Thoracic aorta (tissue), 2 donors: ENCODE measurements at regions not wholly inside any gene's neighbourhood (a gene's known extent, or its start where the extent isn't known, plus 50 kb on each side); places are given as distances from the start of the nearest gene placed in this dataset.
"Not testable (repeated sequence)": the region's sequence is repeated elsewhere in the genome, so short reads cannot be mapped to it uniquely, and the experiment has no call there.

Experiments
- ATAC-seq: fragments of 150-250 bp; one replicate; pipeline ENCODE4 v1.8.0; 2017; ENCODE audit warnings: low read depth; ENCODE audit not compliant: insufficient number of reproducible peaks, low FRiP score
- DNase-seq: peaks from one replicate; pipeline ENCODE4 v3.0.0-alpha.2; 2020; ENCODE audit warnings: low spot score
- H3K27ac ChIP-seq, 2 donors: fragments of 200-600 bp; sonication (generic); 1 replicate in 1 of 2; 2 replicates in 1 of 2; pipeline ENCODE4 v1.5.1; 2016; ENCODE audit warnings: mild to moderate bottlenecking in 2 of 2, moderate library complexity in 2 of 2
- H3K27me3 ChIP-seq: fragments of 200-600 bp; sonication (generic); replicated peaks from 2 replicates; pipeline ENCODE4 v1.6.0; 2016; ENCODE audit warnings: mild to moderate bottlenecking; ENCODE audit not compliant: insufficient read depth
- H3K36me3 ChIP-seq: fragments of 200-600 bp; sonication (generic); one replicate; pipeline ENCODE4 v1.5.1; 2016
- H3K4me1 ChIP-seq, 2 donors: fragments of 200-600 bp; sonication (generic); 1 replicate in 1 of 2; 2 replicates in 1 of 2; pipeline versions ENCODE4 v1.5.1 to v1.6.0; 2016; ENCODE audit warnings: low read depth in 2 of 2, mild to moderate bottlenecking in 1 of 2; ENCODE audit not compliant: control insufficient read depth in 1 of 2
- H3K4me3 ChIP-seq: fragments of 200-600 bp; sonication (generic); 2 replicates; pipeline ENCODE4 v1.5.1; 2016; ENCODE audit warnings: mild to moderate bottlenecking
- H3K9me3 ChIP-seq: fragments of 200-600 bp; sonication (generic); 2 replicates; pipeline ENCODE4 v1.5.1; 2016
- CTCF ChIP-seq: fragments of 200-600 bp; sonication (generic); IDR thresholded peaks from one replicate; pipeline ENCODE4 v1.5.1; 2019; ENCODE audit warnings: antibody characterized with exemption

GRCh38 chr10:52387744-52388143 is 73.7 kb downstream of the DKK1 start:
- DNase-seq: no peak
- no peak for TF ChIP-seq CTCF
- Histone ChIP-seq H3K9me3 (no peaks in the 10 kb centered on the region), H3K4me3 (no peak overlapping the region), H3K27ac (no peak overlapping the region), H3K36me3 (no peaks in the 10 kb centered on the region), H3K4me1 (peaks cover 0 to 8% of the 10 kb centered on the region in 2 donors), H3K27me3 (no peaks in the 10 kb centered on the region)
- no peak for ATAC-seq

- Histone ChIP-seq H3K36me3 (no peaks in the 10 kb centered on the region), H3K4me3 (no peak overlapping the region), H3K4me1 (peaks cover 0 to 8% of the 10 kb centered on the region in 2 donors), H3K27ac (no peak overlapping the region), H3K27me3 (no peaks in the 10 kb centered on the region), H3K9me3 (no peaks in the 10 kb centered on the region)
- DNase-seq (no peak), ATAC-seq (no peak)
- TF ChIP-seq CTCF: no peak
These were observed 76.3 kb downstream of the DKK1 start for GRCh38 chr10:52390388-52390787.

GRCh38 chr10:52391927-52392602 is 78.0 kb downstream of the DKK1 start:
- no peak for DNase-seq
- Histone ChIP-seq H3K36me3 (no peaks in the 10 kb centered on the region), H3K27ac (no peak overlapping the region), H3K4me1 (peaks cover 0 to 8% of the 10 kb centered on the region in 2 donors), H3K27me3 (no peaks in the 10 kb centered on the region), H3K9me3 (no peaks in the 10 kb centered on the region), H3K4me3 (no peak overlapping the region)
- TF ChIP-seq CTCF: no peak
- ATAC-seq: no peak

- Histone ChIP-seq H3K9me3 (no peaks in the 10 kb centered on the region), H3K27me3 (no peaks in the 10 kb centered on the region), H3K36me3 (no peaks in the 10 kb centered on the region), H3K4me3 (no peak overlapping the region), H3K4me1 (peaks cover 0 to 8% of the 10 kb centered on the region in 2 donors), H3K27ac (no peak overlapping the region)
- no peak for ATAC-seq
- no peak for DNase-seq
- TF ChIP-seq CTCF: no peak
These were observed 80.2 kb downstream of the DKK1 start for GRCh38 chr10:52394246-52394645.

GRCh38 chr10:52400562-52400961 is 86.5 kb downstream of the DKK1 start:
- no peak for TF ChIP-seq CTCF
- Histone ChIP-seq H3K36me3 (no peaks in the 10 kb centered on the region), H3K4me3 (no peak overlapping the region), H3K27ac (no peak overlapping the region), H3K9me3 (no peaks in the 10 kb centered on the region), H3K4me1 (no peaks in the 10 kb centered on the region), H3K27me3 (no peaks in the 10 kb centered on the region)
- ATAC-seq (no peak), DNase-seq (no peak)

DNA sequence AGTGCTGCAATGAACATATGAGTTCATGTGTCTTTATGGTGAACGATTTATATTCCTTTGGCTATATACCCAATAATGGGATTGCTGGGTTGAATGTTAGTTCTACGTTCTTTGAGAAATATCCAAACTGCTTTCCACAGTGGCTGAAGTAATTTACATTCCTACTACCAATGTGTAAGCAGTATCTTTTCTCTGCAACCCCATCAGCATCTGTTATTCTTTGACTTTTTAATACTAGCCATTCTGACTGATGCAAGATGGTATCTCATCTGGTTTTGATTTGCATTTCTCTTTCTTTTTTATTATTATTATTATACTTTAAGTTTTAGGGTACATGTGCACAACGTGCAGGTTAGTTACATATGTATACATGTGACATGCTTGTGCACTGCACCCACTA is 89.7 kb downstream of the DKK1 start:
- ATAC-seq, H3K36me3 ChIP-seq, H3K27ac ChIP-seq, H3K27me3 ChIP-seq, H3K9me3 ChIP-seq, H3K4me3 ChIP-seq, H3K4me1 ChIP-seq, DNase-seq: not testable (repeated sequence)
